Kidney tubule cell (primary cell): ENCODE measurements at regions not wholly inside any gene's neighbourhood (a gene's known extent, or its start where the extent isn't known, plus 50 kb on each side); places are given as distances from the start of the nearest gene placed in this dataset.
"Not testable (repeated sequence)": the region's sequence is repeated elsewhere in the genome, so short reads cannot be mapped to it uniquely, and the experiment has no call there.

Source experiments
- DNase-seq: peaks from one replicate; pipeline ENCODE4 v3.0.0-alpha.2; 2018; ENCODE audit warnings: low spot score

DNA sequence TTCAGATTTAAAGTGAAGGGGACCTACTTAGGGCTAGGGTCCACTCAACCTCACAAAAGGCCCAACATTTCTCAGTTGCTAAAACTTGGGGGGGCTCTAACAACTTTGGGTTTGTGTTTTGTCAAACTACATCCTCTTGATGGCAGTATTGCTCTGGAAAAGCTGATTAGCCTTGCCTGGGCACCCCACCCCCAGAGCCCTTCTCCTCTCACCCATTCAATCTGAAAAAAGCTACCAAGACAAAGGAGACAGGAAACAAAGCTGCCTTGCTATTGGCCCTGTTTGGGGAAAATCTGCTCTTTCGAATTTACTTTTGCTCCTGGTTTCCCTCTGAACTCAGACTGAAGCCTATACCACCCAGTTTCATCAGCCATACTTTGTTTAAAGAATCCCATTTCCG, 195.2 kb upstream of the STK26 start:
- DNase-seq: no peak

DNA sequence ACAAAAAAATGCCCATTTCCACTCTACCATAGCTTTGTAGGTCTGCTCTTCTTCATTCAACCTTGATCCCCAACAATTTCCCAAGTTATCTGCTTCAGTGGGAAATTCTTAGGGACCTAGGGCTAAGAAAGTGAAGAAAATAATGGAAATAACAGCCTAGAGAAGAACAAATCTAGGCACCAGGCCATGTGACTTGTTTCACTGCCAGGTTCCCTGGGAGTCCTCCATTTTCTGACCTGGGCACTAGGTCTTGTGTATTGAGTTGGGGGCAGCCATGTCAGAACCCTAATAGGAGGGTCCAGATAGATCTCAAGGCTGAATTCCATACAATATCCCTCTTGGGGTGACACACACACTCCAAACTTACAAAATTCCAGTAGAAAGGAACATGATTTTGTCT, 194.6 kb upstream of the STK26 start:
- no peak for DNase-seq

DNA sequence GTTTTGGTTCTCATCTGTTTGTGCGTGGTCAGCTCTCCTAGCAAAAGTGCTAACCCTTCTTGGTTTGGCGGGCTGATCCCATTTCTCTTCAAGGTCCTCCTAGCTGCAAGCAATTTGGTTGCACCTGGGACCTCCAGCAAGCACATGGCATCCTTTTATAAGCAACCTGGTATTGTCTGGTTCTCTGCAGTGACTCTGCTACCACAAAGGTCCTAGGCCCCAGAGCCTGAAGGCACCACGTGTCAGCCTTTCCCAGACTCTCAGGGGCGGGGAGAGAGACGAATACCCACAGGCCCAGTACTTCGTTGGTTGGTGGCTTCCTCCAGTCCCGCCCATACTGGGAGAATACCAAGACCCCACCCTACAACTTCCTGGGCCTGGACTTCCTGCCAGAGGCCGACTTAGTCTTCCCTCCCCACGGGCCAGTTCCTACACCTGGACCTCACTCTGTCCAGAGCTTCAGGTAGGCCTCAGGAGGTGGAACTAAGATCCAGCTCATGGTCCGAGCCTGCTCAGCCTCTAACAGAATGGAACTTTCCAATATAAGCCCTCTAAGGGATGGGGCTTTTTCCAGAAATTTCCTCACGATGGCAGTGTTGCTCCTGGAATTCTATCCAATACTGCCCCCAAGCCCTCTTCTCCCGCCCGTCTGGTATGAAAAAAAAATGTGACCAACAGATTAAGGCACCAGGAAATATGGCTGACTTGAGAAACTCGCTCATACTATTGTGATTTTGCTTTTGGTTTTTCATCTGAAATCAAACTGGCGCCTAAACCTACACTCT, 192.5 kb upstream of the STK26 start:
- DNase-seq: peak; percentile 78

DNA sequence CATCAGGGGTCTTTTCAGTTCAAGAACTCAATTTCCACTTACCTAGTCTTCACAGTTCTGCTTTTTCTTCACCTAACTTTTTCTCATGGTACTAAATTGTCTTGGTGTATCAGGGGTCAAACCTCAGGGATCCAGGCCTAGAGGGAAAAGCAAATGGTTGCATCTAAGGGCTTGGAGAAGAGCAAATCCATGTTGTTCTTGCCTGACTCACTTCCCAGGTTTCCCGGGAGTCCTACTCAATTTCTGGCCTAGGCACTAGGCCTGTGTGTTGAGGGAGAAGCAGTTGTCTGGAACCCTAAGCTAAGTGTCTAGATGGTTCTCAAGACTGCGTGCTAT, 191.9 kb upstream of the STK26 start:
- no peak for DNase-seq

DNA sequence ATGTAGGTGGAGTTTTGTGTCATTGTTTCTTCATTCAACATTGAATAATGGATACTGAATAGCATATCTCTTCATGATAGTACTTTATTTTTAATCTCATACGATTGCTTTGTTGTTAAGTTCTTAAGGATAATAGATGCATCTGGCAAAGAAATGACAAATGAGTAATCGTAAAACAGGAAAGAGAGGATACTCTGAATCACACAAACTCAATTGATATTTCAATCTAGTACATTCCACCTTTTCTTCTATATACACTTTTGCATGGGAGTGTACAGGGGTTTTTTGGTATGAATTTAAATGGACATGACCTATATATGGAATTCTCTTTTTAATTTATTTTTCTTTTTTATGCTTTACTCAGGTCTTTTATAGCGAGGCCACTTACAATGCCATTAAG, 186.9 kb upstream of the STK26 start:
- no peak for DNase-seq

DNA sequence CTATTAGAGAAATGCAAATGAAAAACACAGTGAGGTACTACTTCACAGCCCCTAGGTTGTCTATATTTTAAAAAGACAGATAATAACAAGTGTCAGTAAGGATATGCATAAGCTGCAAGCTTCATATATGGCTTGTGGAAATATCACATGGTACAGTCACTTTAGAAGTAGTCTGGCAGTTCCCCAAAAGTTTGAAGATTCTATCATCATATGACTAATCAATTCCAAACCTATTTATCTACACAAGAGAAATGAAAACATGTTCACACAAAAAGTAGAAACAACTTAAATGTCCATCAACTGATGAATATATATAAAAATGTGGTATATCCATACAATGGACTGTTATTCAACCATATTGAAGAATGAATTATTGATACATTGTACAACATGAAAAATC, 185.8 kb upstream of the STK26 start:
- DNase-seq: no peak

DNA sequence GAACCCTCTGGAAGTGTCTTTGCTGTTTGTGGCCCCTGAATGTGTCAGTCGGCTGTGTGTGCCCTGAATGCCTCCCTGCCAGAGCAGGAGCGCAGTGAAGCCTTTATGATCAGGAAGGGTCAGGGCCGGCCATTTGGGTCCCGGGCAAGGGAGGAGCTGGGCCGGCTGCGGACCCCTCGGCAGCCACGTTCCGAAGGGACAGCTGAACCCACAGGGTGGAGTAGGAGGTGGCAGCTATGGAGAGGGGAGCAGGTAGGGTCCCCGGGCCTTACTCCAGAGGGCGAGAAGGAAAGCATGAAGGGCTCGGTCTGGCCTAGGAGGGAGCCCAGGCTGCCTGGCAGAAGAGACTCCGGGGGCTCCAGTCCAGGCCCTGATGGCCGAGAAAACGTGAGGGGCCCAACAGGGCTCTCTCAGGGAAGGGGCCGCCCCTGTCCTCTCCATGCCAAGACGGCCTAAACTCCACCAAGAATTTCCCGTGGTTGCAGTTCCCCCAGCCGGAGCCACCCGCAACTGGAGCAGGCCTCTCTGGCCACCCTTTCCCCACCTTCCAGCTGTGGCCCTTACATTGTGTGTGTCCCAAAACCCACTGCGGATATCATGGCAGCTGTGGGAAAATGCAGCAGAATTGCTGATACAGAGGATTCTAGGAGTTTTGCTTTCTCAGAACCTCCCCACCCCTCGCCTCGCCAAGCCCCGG, 182.2 kb upstream of the STK26 start:
- DNase-seq: no peak

DNA sequence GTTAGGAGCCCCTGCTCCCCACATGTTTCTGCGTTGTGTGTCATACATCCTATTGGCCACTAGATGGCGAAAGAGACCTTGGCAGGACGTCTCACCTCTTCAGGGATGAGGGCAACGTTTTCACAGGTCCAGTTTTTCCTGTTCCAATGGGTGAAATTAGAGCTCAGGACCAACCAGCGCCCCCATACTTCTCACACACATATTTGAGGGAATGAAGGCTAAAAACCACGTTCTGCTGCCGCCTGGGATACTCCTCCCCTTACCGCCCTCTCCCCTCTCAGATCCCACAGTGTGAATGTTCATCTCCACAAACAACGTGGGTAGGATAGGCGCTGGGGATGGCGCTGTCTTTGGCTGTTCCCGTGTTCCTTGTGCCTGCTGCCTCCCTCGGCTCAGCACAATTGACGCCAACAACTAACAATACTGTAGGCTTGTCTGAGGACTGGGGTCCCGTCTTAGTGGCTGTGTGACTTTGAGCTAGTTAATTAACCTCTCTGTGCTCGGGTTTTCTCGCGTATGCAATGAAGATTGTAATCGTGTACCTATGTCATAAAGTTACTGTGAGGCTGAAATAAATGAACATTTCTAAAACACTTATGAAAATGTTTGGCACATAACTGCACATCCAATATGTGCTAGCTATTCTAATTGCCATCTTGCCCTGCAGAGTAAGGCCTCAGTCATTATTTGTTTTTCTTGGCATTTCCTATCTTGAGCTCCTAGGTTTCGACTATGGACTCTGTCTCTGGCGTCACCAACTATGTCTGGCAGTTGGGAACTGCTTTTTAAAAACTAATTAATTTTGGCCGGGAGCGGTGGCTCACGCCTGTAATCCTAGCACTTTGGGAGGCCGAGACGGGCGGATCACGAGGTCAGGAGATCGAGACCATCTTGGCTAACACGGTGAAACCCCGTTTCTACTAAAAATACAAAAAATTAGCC, 181.3 kb upstream of the STK26 start:
- peak; percentile 61 for DNase-seq

DNA sequence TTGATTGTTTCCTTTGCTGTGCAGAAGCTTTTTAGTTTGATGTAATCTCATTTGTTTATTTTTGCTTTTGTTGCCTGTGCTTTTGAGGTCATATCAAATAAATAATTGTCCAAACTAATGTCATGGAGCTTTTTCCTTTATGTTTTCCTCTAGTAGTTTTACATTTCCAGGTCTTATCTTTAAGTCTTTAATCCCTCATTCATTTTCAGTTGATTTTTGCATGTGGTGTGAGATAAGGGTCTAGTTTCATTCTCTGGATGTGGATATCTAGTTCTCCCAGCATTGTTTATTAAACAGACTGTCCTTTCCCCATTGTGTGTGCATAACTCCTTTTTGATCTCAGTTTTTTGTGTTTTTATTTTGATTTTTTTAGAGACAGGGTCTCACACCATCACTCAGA, 179.1 kb upstream of the STK26 start:
- no peak for DNase-seq

DNA sequence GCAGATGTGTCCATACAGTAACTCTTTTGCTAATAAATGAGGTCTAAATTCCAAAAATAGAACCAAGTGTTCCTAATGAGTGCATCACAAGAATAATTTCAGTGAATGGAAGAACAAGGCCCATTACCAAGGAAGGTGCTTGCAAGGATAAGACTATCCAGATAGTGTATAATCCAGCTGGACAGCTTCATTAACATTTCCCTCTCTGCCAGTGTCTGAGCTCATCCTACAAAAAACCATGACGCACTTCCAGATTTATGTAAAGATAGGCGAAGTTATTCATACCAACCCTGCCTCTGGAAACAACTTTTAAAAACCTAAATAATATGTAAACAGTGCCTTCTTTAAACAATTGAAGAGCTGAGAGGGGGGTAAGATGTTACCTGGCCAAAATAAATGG, 177.9 kb upstream of the STK26 start:
- no peak for DNase-seq

DNA sequence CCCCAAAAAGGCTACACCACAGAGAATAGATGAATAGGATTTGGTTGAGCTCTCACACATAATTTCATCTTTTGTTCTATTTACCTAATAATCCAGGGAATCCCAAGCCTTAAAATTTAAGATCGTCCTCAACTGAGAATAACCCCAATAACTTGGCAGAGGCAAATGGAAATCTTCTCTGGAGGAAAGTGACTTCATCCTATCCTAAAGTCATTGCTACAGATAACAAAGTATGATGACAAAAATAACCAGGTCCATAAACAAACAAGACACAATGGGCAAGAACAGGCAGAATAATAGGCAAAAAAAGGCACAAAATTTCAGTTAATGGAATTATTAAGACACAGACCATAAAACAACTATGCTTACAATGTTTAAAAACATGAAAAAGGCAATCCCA, 177.3 kb upstream of the STK26 start:
- no peak for DNase-seq

DNA sequence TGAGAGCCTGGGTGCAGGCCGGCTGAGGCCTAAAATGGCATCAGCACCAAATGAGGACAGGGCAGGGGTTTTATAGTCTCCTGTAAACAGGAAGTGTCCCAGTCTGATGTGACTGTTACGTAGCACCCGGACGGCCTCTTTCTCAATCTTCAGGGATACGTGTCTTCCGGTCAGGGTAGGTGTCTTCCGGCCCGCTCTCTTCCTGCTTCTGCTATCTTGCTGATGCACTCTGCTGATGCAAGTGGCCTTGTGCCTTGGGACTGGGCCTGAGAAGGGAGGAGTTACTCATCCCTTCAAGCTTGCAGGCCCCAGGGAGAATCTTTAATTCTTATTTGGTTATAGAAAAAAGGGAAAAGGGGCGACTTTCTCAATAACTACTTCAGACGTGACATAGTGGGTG, 172.1 kb upstream of the STK26 start:
- not testable (repeated sequence) for DNase-seq

DNA sequence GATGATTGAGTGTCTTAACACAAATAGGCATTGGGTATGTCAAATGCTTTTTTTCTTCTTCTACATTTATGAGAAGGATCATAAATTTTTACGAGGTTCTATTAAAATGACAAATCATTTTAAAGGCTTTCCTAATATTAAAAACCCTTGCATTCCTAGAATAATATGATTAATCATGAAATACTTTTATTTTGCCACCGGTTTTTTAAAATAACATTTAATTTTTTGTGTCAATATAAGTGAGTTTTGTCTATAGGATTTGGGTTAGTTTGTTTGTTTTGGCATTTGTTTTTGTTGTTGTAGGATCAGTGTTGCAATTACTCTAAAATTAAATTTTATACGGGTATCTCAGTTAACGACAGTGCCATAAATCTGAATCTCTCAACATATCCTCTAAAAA, 169.7 kb upstream of the STK26 start:
- DNase-seq: no peak

DNA sequence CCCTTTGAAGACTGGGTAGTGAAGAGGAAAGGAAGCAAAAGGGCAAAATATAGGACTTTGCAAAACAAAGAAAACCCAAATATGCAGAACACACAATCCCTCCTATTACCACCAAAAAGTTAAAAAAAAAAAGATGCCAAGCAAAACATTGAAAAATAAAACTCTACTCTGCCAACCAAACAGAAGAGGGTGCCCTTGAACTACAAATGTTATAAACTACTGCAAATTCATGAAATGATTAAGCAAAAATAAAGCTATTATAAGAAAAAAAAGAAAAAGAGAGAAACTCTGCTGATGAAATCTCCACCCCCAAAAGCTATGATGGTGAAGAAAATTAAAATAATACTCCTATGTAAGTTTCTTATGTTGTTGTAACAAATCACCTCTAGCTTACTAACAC, 168.5 kb upstream of the STK26 start:
- DNase-seq: peak; percentile 2

DNA sequence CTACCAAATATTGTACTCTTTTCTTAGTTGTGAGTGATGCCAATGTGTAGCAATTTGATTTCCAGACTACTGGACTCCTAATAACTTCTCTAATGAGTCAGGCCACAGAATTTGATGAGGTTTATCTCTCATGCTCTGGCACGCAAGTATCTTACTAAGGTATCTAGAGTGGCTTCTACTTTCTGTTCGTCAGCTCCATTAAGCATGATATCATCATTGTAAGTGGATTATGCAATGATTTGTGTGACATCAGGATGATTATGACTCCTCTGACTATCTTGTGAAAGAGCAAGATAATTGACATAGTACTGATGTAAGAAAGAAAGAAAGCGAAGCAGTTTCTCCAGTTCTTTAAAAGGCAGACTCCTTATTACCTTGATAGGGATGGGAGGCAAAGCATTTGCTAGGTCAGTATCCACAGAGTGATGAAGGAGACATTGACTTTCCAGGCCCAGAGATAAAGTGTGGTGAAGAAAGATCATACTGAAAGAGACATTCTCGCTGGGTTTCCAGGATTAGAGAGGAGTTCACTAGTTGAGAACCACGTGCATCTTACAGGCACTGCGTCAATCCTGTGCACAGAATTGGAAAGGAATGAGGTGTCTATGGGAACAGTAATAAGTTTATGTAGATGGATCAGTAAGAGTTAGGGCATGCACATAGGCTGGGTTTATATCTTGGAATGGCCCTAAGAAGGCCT, 161.9 kb upstream of the STK26 start:
- DNase-seq: no peak

DNA sequence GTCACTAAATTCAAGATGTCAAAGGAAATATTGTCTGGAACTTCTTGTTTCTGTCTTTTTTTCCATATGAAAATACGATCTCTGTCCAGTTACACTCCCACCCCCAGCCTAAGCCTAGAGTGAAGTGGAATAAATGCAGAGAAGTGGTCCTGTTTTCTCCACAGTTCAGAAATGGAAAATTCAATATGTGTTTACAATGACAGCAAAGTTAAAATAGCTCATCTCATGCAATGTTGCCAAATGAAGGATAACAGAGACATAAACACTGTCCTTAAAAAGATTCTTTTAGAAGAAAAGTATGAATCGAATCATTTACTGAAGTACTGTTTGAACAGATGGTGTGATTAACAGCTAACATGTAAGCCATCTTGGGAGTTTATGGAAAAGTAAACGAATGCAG, 160.8 kb upstream of the STK26 start:
- no peak for DNase-seq

DNA sequence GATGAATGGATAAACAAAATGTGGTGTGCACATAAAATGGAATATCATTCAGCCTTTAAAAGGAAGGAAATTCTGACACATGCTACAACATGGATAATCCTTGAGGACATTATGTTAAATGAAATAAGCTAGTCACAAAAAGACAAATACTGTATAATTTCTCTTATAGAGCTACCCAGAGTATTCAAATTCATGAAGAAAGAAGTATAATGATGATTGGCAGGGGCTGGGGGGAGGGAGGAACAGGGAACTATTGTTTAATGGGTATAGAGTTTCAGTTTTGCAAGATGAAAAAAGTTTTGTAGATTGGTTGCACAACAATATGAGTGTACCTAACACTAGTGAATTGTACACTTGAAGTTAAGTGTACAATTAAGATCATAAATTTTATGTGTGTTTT, 153.9 kb upstream of the STK26 start:
- no peak for DNase-seq

DNA sequence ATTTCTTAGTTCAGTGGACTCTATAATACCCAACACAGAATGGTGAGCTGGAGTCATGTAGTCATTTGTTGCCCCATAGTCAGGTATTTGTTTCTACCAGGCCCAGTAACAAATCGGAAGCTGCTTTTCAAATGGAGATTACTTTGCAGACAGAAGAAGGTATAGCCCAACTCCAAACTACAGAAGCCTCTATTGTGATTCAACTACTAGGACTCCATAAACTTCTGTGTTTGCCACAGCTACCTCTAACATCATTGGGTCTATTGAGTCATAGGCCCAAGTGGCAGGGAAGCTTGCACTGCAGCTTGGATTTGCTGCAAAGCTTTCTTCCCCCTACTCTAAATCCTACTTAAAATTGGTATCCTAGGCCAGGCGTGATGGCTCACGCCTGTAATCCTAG, 148.8 kb upstream of the STK26 start:
- no peak for DNase-seq

DNA sequence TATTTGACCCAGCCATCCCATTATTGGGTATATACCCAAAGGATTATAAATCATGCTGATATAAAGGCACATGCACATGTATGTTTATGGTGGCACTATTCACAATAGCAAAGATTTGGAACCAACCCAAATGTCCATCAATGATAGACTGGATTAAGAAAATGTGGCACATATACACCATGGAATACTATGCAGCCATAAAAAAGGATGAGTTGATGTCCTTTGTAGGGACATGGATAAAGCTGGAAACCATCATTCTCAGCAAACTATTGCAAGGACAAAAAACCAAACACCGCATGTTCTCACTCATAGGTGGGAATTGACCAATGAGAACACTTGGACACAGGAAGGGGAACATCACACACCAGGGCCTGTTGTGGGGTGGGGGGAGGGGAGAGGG, 147.3 kb upstream of the STK26 start:
- not testable (repeated sequence) for DNase-seq

DNA sequence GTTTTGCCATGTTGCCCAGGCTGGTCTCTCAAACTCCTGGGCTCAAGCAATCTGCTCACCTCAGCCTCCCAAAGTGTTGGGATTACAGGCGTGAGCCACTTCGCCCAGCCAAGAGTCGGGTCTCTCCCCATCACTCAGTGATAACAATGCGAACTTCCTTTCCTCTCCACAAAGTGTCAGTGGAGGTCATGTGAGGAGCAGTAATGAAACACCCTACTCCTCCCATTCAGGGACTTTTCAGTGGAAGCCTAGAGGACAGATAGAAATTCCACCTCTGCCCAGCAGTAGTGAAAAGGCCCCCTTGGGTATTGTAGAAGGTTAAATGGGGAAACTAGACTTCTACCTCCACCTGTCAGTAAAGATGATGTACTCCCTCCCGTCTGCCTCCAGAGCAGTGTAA, 141.9 kb upstream of the STK26 start:
- DNase-seq: no peak

DNA sequence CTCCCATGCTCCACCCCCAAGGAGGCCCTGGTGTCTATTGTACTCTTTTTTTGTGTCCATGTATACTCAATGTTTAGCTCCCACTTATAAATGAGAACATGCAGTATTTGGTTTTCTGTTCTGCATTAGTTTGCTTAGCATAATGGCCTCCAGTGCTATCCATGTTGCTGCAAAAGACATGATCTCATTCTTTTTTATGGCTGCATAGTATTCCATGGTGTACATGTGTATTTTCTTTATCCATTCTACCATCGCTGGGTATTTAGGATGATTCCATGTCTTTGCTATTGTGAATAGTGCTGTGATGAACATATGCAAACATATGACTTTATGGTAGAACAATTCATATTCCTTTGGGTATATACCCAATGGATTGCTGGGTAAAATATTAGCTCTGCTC, 138.1 kb upstream of the STK26 start:
- DNase-seq: not testable (repeated sequence)

DNA sequence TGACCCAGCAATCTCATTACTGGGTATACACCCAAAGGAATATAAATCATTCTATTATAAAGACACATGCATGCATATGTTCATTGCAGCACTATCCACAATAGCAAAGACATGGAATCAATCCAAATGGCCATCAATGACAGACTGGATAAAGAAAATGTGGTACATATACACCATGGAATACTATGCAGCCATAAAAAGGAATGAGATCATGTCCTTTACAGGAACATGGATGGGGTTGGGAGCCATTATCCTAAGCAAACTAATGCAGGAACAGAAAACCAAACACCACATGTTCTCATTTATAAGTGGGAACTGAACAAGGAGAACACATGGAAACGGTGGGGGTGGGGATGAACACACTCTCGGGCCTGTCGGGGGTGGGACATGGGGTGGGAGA, 129.2 kb upstream of the STK26 start:
- not testable (repeated sequence) for DNase-seq
